ENCODE measurements at regions not wholly inside any gene's neighbourhood (a gene's known extent, or its start where the extent isn't known, plus 50 kb on each side); places are given as distances from the start of the nearest gene placed in this dataset.
A peak's percentile ranks its signal among the peaks of the same experiment; 100 is the strongest.

DNA sequence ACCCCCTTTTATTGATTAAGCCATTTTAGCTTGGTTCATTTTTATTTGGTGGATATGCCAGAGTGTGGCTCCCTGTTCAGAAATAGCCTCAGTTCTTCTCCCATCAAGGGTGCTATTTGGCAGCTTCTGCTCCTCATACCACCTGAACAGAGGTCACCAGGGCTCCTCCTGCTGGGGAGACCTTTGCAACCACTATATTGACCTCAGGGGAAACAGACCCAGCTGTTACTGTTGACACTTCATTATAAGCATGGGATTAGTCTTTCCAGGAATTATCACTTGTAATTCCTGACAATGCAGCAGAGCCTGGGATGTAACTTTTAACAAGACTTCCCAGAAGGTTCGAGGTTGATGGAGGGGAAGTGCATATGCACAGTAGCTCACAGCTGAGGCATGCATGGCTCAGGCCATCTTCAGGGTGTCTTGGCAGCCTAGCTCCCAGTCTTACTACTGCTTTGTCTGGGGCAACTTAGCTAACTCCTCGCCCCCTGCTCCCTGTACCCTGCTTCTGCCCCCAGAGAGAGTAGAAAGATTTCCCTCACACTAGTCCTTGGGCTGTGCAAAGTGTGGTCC is 239.4 kb upstream of the SPRED2 start:
- Mint-ChIP-seq H3K27me3 (ENCODE audit: insufficient read depth, unreplicated experiment) (no peaks in the 10 kb centered on the region), H3K36me3 (ENCODE audit: insufficient read depth, unreplicated experiment) (no peaks in the 10 kb centered on the region), H3K9me3 (ENCODE audit: unreplicated experiment) (peaks cover 34% of the 10 kb centered on the region), H3K4me1 (ENCODE audit: insufficient read depth, unreplicated experiment) (no peaks in the 10 kb centered on the region), H3K27ac (ENCODE audit: low read depth, unreplicated experiment) (no peak overlapping the region), H3K4me3 (ENCODE audit: unreplicated experiment) (no peak overlapping the region)
- intact Hi-C loops (cut with micrococcal nuclease): no loop called here
- BruUV-seq (replicated peaks): no TSS peak
- CTCF ChIA-PET: no interaction called here
- TF ChIP-seq, protein P1, sequence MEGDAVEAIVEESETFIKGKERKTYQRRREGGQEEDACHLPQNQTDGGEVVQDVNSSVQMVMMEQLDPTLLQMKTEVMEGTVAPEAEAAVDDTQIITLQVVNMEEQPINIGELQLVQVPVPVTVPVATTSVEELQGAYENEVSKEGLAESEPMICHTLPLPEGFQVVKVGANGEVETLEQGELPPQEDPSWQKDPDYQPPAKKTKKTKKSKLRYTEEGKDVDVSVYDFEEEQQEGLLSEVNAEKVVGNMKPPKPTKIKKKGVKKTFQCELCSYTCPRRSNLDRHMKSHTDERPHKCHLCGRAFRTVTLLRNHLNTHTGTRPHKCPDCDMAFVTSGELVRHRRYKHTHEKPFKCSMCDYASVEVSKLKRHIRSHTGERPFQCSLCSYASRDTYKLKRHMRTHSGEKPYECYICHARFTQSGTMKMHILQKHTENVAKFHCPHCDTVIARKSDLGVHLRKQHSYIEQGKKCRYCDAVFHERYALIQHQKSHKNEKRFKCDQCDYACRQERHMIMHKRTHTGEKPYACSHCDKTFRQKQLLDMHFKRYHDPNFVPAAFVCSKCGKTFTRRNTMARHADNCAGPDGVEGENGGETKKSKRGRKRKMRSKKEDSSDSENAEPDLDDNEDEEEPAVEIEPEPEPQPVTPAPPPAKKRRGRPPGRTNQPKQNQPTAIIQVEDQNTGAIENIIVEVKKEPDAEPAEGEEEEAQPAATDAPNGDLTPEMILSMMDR (IDR thresholded peaks at IDR 0.05; ENCODE audit: unreplicated experiment): no peak
- no peak for DNase-seq (ENCODE audit: unreplicated experiment)
- POLR2A ChIA-PET: no interaction called here

DNA sequence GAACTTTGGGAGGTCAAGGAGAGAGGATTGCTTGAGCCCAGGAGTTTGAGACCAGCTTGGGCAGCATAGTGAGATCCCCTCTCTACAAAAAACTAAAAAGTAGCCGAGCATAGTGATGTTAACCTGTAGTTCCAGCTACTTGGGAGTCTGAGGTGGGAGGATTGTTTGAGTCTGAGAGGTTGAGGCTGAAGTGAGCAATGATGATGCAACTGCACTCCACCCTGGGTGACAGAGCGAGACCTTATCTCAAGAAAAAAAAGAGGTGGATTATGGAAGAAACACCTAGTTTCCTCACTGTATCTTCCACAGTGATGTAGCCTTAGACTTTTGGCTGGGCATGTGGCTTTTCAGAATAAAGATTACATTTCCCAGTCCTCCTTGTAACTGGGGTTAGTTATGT is 237.2 kb upstream of the SPRED2 start:
- peaks cover 25% of the 10 kb centered on the region for H3K9me3 Mint-ChIP-seq (ENCODE audit: unreplicated experiment)
- DNase-seq (ENCODE audit: unreplicated experiment): no peak
- H3K27ac Mint-ChIP-seq (ENCODE audit: low read depth, unreplicated experiment): no peak overlapping the region
- intact Hi-C loops (cut with micrococcal nuclease): no loop called here
- TF ChIP-seq, protein P1 (IDR thresholded peaks at IDR 0.05; ENCODE audit: unreplicated experiment): no peak
- H3K36me3 Mint-ChIP-seq (ENCODE audit: insufficient read depth, unreplicated experiment): peaks cover 5% of the 10 kb centered on the region
- no peaks in the 10 kb centered on the region for H3K27me3 Mint-ChIP-seq (ENCODE audit: insufficient read depth, unreplicated experiment)
- BruUV-seq (replicated peaks): no TSS peak
- CTCF ChIA-PET: no interaction called here
- no peak overlapping the region for H3K4me3 Mint-ChIP-seq (ENCODE audit: unreplicated experiment)
- POLR2A ChIA-PET: interaction anchor here (1.4 kb wide), 1 partner anchor 765 kb away, joined by 3 read pairs; the partner anchor contains the start of gene MEIS1
- peaks cover 8% of the 10 kb centered on the region for H3K4me1 Mint-ChIP-seq (ENCODE audit: insufficient read depth, unreplicated experiment)

DNA sequence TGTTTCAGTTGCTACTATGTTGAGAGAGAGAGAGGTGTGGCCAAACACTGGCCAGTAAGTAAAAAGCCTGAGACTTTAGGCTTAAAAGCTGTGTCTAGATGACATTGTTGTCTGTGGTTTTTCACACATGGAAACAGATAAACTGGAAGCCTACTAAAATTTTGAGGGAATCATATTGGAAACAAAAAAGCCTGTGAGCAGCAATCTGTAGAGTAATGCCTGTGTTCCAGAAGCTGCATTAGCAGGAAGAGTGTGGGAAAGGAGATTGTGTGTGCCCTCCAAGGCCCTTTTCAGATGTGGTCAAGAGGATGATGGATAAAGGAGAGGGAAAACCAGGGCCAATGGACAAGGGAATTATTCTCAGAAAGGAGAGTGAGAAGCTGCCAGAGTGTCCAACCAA is 236.3 kb upstream of the SPRED2 start:
- no peak for DNase-seq (ENCODE audit: unreplicated experiment)
- TF ChIP-seq, protein P1 (IDR thresholded peaks at IDR 0.05; ENCODE audit: unreplicated experiment): no peak
- Mint-ChIP-seq H3K9me3 (ENCODE audit: unreplicated experiment) (peaks cover 18% of the 10 kb centered on the region), H3K36me3 (ENCODE audit: insufficient read depth, unreplicated experiment) (peaks cover 5% of the 10 kb centered on the region), H3K27me3 (ENCODE audit: insufficient read depth, unreplicated experiment) (no peaks in the 10 kb centered on the region), H3K4me1 (ENCODE audit: insufficient read depth, unreplicated experiment) (peaks cover 8% of the 10 kb centered on the region), H3K4me3 (ENCODE audit: unreplicated experiment) (no peak overlapping the region), H3K27ac (ENCODE audit: low read depth, unreplicated experiment) (no peak overlapping the region)
- intact Hi-C loops (cut with micrococcal nuclease): no loop called here
- BruUV-seq (replicated peaks): no TSS peak
- POLR2A ChIA-PET: interaction anchor here (1.2 kb wide), 1 partner anchor 11 kb away, joined by 3 read pairs; no protein-coding TSS in a partner anchor
- CTCF ChIA-PET: no interaction called here

DNA sequence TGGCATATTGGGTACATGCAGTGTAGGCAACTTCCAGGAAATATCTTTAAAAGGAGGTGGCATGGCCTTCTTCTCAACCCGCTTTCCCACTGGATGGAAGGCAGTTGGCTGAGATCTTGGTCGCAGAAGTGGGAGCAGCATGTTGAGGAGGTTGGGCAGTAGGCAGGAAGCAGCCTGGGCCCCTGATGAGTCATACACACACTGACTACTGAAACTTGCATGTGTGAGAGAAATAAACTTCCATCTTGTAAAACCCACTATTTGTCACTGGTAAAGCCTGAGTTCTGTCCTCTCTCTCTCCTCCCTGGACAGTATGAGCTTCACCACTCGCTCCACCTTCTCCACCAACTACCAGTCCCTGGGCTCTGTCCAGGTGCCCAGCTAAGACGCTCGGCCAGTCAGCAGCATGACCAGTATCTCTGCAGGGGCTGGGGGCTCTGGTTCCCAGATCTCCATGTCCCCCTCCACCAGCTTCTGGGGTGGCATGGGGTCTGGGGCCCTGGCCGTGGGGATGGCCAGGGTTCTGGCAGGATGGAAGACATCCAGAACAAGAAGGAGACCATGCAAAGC is 233.8 kb upstream of the SPRED2 start:
- Mint-ChIP-seq H3K27me3 (ENCODE audit: insufficient read depth, unreplicated experiment) (no peaks in the 10 kb centered on the region), H3K4me1 (ENCODE audit: insufficient read depth, unreplicated experiment) (peaks cover 17% of the 10 kb centered on the region), H3K9me3 (ENCODE audit: unreplicated experiment) (peaks cover 18% of the 10 kb centered on the region), H3K4me3 (ENCODE audit: unreplicated experiment) (no peak overlapping the region), H3K27ac (ENCODE audit: low read depth, unreplicated experiment) (peak overlapping the region; percentile 17), H3K36me3 (ENCODE audit: insufficient read depth, unreplicated experiment) (peaks cover 5% of the 10 kb centered on the region)
- POLR2A ChIA-PET: interaction anchor here (0.6 to 1.3 kb wide), 3 partner anchors 11 to 54 kb away, joined by 3 to 4 read pairs (median 3); no protein-coding TSS in a partner anchor
- CTCF ChIA-PET: interaction anchor here (0.7 to 1.1 kb wide), 3 partner anchors 22 to 762 kb away, joined by 3 to 4 read pairs (median 4); no protein-coding TSS in a partner anchor
- peak; percentile 56 for DNase-seq (ENCODE audit: unreplicated experiment)
- BruUV-seq (replicated peaks): no TSS peak
- TF ChIP-seq, protein P1 (IDR thresholded peaks at IDR 0.05; ENCODE audit: unreplicated experiment): no peak
- intact Hi-C loops (cut with micrococcal nuclease): no loop called here

All from MCF 10A (cell line).